NOMO-1 (cell line): ENCODE measurements at regions not wholly inside any gene's neighbourhood (a gene's known extent, or its start where the extent isn't known, plus 50 kb on each side); places are given as distances from the start of the nearest gene placed in this dataset.
"Not testable (repeated sequence)": the region's sequence is repeated elsewhere in the genome, so short reads cannot be mapped to it uniquely, and the experiment has no call there.

Experiments used
- DNase-seq, 2 experiments: peaks; one replicate each; lab custom pipeline; 2025; ENCODE audit not compliant: unreplicated experiment in 2 of 2; lab: John Stamatoyannopoulos, UW

- DNase-seq = peak; percentile 90 to 93
Observed at GRCh38 chr2:217360781-217361482, 501.1 kb upstream of the TNP1 start.

GRCh38 chr2:217360111-217360510 is 500.2 kb upstream of the TNP1 start:
- peak in 1 of 2 experiments; percentile 38 for DNase-seq

GRCh38 chr2:217357886-217358620 is 498.2 kb upstream of the TNP1 start:
- DNase-seq = no peak

GRCh38 chr2:217356781-217357180 is 496.9 kb upstream of the TNP1 start:
- DNase-seq = no peak

- no peak for DNase-seq
Observed at GRCh38 chr2:217356142-217356541, 496.3 kb upstream of the TNP1 start.

- DNase-seq = peak; percentile 25 to 52
Observed at GRCh38 chr2:217353591-217353990, 493.7 kb upstream of the TNP1 start.

GRCh38 chr2:217351378-217351777 is 491.5 kb upstream of the TNP1 start:
- no peak for DNase-seq

GRCh38 chr2:217349251-217349650 is 489.4 kb upstream of the TNP1 start:
- DNase-seq = no peak

- not testable (repeated sequence) for DNase-seq
Observed at GRCh38 chr2:217347630-217348029, 487.8 kb upstream of the TNP1 start.

GRCh38 chr2:217346043-217346442 is 486.2 kb upstream of the TNP1 start:
- not testable (repeated sequence) for DNase-seq

- no peak for DNase-seq
Observed at GRCh38 chr2:217340899-217341298, 481.0 kb upstream of the TNP1 start.

- no peak for DNase-seq
Observed at GRCh38 chr2:217340176-217340575, 480.3 kb upstream of the TNP1 start.

GRCh38 chr2:217339753-217340152 is 479.9 kb upstream of the TNP1 start:
- no peak for DNase-seq

- DNase-seq = no peak
Observed at GRCh38 chr2:217338306-217338916, 478.5 kb upstream of the TNP1 start.

GRCh38 chr2:217337771-217338170 is 477.9 kb upstream of the TNP1 start:
- DNase-seq = no peak

- no peak for DNase-seq
Observed at GRCh38 chr2:217336694-217337093, 476.8 kb upstream of the TNP1 start.

GRCh38 chr2:217335341-217335966 is 475.6 kb upstream of the TNP1 start:
- no peak for DNase-seq

GRCh38 chr2:217334561-217334960 is 474.7 kb upstream of the TNP1 start:
- DNase-seq = no peak

GRCh38 chr2:217332866-217333265 is 473.0 kb upstream of the TNP1 start:
- DNase-seq = no peak

GRCh38 chr2:217332417-217332791 is 472.5 kb upstream of the TNP1 start:
- no peak for DNase-seq
